ENCODE measurements at regions not wholly inside any gene's neighbourhood (a gene's known extent, or its start where the extent isn't known, plus 50 kb on each side); places are given as distances from the start of the nearest gene placed in this dataset.
"Not testable (repeated sequence)": the region's sequence is repeated elsewhere in the genome, so short reads cannot be mapped to it uniquely, and the experiment has no call there.

GRCh38 chr16:31983666-31984065 lies 110.1 kb downstream of the ZNF267 start:
- H4K5ac ChIP-seq (ENCODE audit: low read depth, low read length); POLR2A ChIA-PET (ENCODE audit: unreplicated experiment); DNase-seq; H3K4me1 ChIP-seq (ENCODE audit: control insufficient read depth, insufficient read depth, low read length); H3K9ac ChIP-seq (ENCODE audit: low read depth, low read length); H3K18ac ChIP-seq (ENCODE audit: low read depth, low read length); H3K14ac ChIP-seq (replicated peaks; ENCODE audit: low read depth, low read length); H2BK15ac ChIP-seq (ENCODE audit: low read depth, low read length); H4K8ac ChIP-seq (ENCODE audit: low read depth in 2 of 2, low read length in 2 of 2); H3K4me2 ChIP-seq (ENCODE audit: low read depth, low read length); H3K9me1 ChIP-seq (ENCODE audit: insufficient read depth, low read length); H2BK5ac ChIP-seq (ENCODE audit: low read depth, low read length, poor library complexity, severe bottlenecking); H4K20me1 ChIP-seq (ENCODE audit: insufficient read depth, low read length); H3K36me3 ChIP-seq (ENCODE audit: control insufficient read depth, insufficient read depth, low read length); H3K56ac ChIP-seq (ENCODE audit: extremely low read depth, insufficient read depth, low read length); H2AK9ac ChIP-seq (replicated peaks; ENCODE audit: low read depth, low read length, poor library complexity); dilution Hi-C loops (cut with HindIII; ENCODE audit: low sequenced_read_pairs, unreplicated experiment); in situ Hi-C loops (cut with MboI; ENCODE audit: low sequenced_read_pairs); H3K79me1 ChIP-seq (ENCODE audit: low read depth in 1 of 2, low read length in 2 of 2); BruUV-seq (replicated peaks); H3K23ac ChIP-seq (ENCODE audit: low read depth, low read length); H2AK5ac ChIP-seq (ENCODE audit: low read depth, low read length); H2BK20ac ChIP-seq (ENCODE audit: low read depth, low read length); H3K27ac ChIP-seq (ENCODE audit: insufficient read depth, low read length); H2AFZ ChIP-seq (replicated peaks; ENCODE audit: low read length, poor library complexity); H3K4me3 ChIP-seq (ENCODE audit: insufficient read depth, low read depth, low read length); H3K4ac ChIP-seq (ENCODE audit: low read depth, low read length); CTCF ChIA-PET; H2BK120ac ChIP-seq (ENCODE audit: low read depth, low read length); H4K91ac ChIP-seq (ENCODE audit: insufficient read depth, low read depth, low read length); H3K27me3 ChIP-seq (ENCODE audit: control insufficient read depth, insufficient read depth, low read length); ATAC-seq (ENCODE audit: low read depth); H3K9me3 ChIP-seq (ENCODE audit: control insufficient read depth, insufficient read depth, low read length): not testable (repeated sequence)
- intact Hi-C loops (cut with micrococcal nuclease): loop anchor here (10.0 kb wide), 1 partner anchor 119 kb away; no protein-coding TSS in a partner anchor
- WGBS, 2 experiments (ENCODE audit: extremely low coverage in 2 of 2, insufficient read length in 1 of 2): no CpG with 5 or more reads among the region's 5 CpGs

DNA sequence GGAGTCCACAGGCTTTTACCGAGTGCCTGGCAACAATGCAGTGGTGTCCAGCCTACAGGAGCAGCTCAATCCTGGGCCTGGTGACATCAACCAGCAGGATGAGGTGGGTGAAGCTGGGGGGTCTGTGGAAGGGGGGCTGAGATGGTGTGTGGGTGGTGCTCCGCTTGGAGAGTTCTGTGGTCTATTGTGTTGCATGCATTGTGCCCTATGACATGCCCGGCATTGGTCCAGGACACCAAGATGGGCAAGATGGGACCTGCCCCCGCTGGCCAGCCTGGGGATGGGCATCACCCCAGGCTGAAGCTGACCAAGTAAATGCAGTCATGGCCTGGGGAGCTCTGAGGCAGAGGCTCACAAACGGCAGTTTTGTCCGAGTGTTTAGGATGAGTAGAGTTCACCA lies 113.3 kb downstream of the ZNF267 start:
- BruUV-seq (replicated peaks); CTCF ChIA-PET: not testable (repeated sequence)
- no CpG with 5 or more reads among the region's 6 CpGs for WGBS, 2 experiments (ENCODE audit: extremely low coverage in 2 of 2, insufficient read length in 1 of 2)

More for the DNA sequence above, 113.3 kb downstream of the ZNF267 start:
- H3K36me3 ChIP-seq (ENCODE audit: control insufficient read depth, insufficient read depth, low read length); H4K91ac ChIP-seq (ENCODE audit: insufficient read depth, low read depth, low read length); in situ Hi-C loops (cut with MboI; ENCODE audit: low sequenced_read_pairs); H2BK5ac ChIP-seq (ENCODE audit: low read depth, low read length, poor library complexity, severe bottlenecking); H2AFZ ChIP-seq (replicated peaks; ENCODE audit: low read length, poor library complexity); POLR2A ChIA-PET (ENCODE audit: unreplicated experiment); H3K27ac ChIP-seq (ENCODE audit: insufficient read depth, low read length); H2BK120ac ChIP-seq (ENCODE audit: low read depth, low read length); ATAC-seq (ENCODE audit: low read depth); H3K56ac ChIP-seq (ENCODE audit: extremely low read depth, insufficient read depth, low read length); H3K4ac ChIP-seq (ENCODE audit: low read depth, low read length); H3K23ac ChIP-seq (ENCODE audit: low read depth, low read length); H3K4me1 ChIP-seq (ENCODE audit: control insufficient read depth, insufficient read depth, low read length); H3K9me1 ChIP-seq (ENCODE audit: insufficient read depth, low read length); H4K8ac ChIP-seq (ENCODE audit: low read depth in 2 of 2, low read length in 2 of 2); H2AK5ac ChIP-seq (ENCODE audit: low read depth, low read length); H3K79me1 ChIP-seq (ENCODE audit: low read depth in 1 of 2, low read length in 2 of 2); H3K9me3 ChIP-seq (ENCODE audit: control insufficient read depth, insufficient read depth, low read length); H3K18ac ChIP-seq (ENCODE audit: low read depth, low read length); dilution Hi-C loops (cut with HindIII; ENCODE audit: low sequenced_read_pairs, unreplicated experiment); H4K20me1 ChIP-seq (ENCODE audit: insufficient read depth, low read length); H3K9ac ChIP-seq (ENCODE audit: low read depth, low read length); H2BK20ac ChIP-seq (ENCODE audit: low read depth, low read length); H3K4me3 ChIP-seq (ENCODE audit: insufficient read depth, low read depth, low read length); H2AK9ac ChIP-seq (replicated peaks; ENCODE audit: low read depth, low read length, poor library complexity); H3K4me2 ChIP-seq (ENCODE audit: low read depth, low read length); H3K14ac ChIP-seq (replicated peaks; ENCODE audit: low read depth, low read length); H3K27me3 ChIP-seq (ENCODE audit: control insufficient read depth, insufficient read depth, low read length); H2BK15ac ChIP-seq (ENCODE audit: low read depth, low read length); DNase-seq; H4K5ac ChIP-seq (ENCODE audit: low read depth, low read length): not testable (repeated sequence)
- intact Hi-C loops (cut with micrococcal nuclease): loop anchor here (10.0 kb wide), 1 partner anchor 122 kb away; no protein-coding TSS in a partner anchor
